Stimulated activated naive CD8-positive, alpha-beta T cell treated with anti-CD3 and anti-CD28 coated beads, Interleukin-15, Interleukin-2, amounts not matched to agents 100 ng/mL and 50 ng/mL, for 24 hours (primary cell): ENCODE measurements at regions not wholly inside any gene's neighbourhood (a gene's known extent, or its start where the extent isn't known, plus 50 kb on each side); places are given as distances from the start of the nearest gene placed in this dataset.
"Not testable (repeated sequence)": the region's sequence is repeated elsewhere in the genome, so short reads cannot be mapped to it uniquely, and the experiment has no call there.

ENCODE experiments used
- H3K27ac Mint-ChIP-seq: one replicate; pipeline ENCODE4 v1.8.0; 2021; ENCODE audit warnings: mild to moderate bottlenecking, mixed read lengths
- H3K27me3 Mint-ChIP-seq: one replicate; pipeline ENCODE4 v1.8.0; 2021; ENCODE audit warnings: mixed read lengths
- H3K36me3 Mint-ChIP-seq: one replicate; pipeline ENCODE4 v1.8.0; 2021; ENCODE audit warnings: low read depth, mixed read lengths
- H3K4me1 Mint-ChIP-seq: one replicate; pipeline ENCODE4 v1.8.0; 2021; ENCODE audit warnings: low read depth, mixed read lengths
- H3K4me3 Mint-ChIP-seq: one replicate; pipeline ENCODE4 v1.8.0; 2021; ENCODE audit warnings: mild to moderate bottlenecking, mixed read lengths
- H3K9me3 Mint-ChIP-seq: one replicate; pipeline ENCODE4 v1.8.0; 2021; ENCODE audit warnings: mixed read lengths

DNA sequence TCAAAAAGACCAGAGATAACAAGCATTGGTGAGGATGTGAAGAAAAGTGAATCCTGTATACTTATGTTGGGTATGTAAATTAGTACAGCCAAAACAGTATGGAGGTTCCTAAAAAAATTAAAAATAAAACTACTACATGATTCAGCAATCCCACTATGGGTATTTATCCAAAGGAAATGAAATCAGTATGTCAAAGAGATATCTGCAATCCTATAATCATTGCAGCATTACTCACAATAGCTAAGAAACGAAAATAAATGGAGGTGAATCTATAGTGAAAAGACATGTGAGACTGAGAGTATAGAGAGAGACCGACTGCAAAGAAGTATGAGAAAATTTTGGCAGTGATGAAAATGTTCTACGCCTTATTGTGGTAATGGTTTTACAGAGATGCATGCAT, 139.2 kb upstream of the TMEM168 start:
- H3K27me3 Mint-ChIP-seq, result no peaks in the 10 kb centered on the region
- H3K4me1 Mint-ChIP-seq, result peaks cover 28% of the 10 kb centered on the region
- H3K9me3 Mint-ChIP-seq, result no peaks in the 10 kb centered on the region
- H3K4me3 Mint-ChIP-seq, result no peak overlapping the region
- peaks cover 10% of the 10 kb centered on the region for H3K36me3 Mint-ChIP-seq
- H3K27ac Mint-ChIP-seq, result no peak overlapping the region

DNA sequence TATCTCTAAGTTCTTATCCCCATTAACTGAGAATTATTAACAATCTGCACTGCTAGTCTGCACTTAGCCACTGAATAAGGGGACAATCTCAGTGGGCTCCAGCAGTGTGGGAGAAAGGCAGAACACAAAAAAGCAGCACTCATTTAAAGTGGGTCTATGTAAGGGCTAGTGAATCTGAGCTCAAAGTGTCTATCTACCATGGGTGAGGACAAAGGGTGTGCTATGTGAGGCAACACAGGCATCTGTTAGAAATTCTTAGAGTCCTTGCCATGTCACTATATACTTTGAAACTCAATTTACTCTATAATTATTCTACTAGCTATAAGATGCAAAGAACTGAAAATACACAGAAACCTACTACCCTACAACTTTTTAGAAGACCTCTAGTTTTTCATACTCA, 135.8 kb upstream of the TMEM168 start:
- H3K36me3 Mint-ChIP-seq, result peaks cover 5% of the 10 kb centered on the region
- peaks cover 11% of the 10 kb centered on the region for H3K4me1 Mint-ChIP-seq
- H3K27ac Mint-ChIP-seq, result no peak overlapping the region
- H3K4me3 Mint-ChIP-seq, result no peak overlapping the region
- H3K9me3 Mint-ChIP-seq, result no peaks in the 10 kb centered on the region
- no peaks in the 10 kb centered on the region for H3K27me3 Mint-ChIP-seq

DNA sequence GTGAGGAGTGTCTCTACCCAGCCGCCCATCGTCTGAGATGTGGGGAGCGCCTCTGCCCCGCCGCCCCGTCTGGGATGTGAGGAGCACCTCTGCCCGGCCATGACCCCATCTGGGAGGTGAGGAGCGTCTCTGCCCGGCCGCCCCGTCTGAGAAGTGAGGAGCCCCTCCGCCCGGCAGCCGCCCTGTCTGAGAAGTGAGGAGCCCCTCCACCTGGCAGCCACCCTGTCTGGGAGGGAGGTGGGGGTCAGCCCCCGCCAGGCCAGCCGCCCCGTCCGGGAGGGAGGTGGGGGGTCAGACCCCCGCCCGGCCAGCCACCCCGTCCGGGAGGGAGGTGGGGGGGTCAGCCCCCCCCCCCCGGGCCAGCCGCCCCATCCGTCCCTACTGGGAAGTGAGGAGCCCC, 132.4 kb upstream of the TMEM168 start:
- not testable (repeated sequence) for H3K4me3 Mint-ChIP-seq, H3K4me1 Mint-ChIP-seq, H3K9me3 Mint-ChIP-seq, H3K27me3 Mint-ChIP-seq, H3K36me3 Mint-ChIP-seq, H3K27ac Mint-ChIP-seq

DNA sequence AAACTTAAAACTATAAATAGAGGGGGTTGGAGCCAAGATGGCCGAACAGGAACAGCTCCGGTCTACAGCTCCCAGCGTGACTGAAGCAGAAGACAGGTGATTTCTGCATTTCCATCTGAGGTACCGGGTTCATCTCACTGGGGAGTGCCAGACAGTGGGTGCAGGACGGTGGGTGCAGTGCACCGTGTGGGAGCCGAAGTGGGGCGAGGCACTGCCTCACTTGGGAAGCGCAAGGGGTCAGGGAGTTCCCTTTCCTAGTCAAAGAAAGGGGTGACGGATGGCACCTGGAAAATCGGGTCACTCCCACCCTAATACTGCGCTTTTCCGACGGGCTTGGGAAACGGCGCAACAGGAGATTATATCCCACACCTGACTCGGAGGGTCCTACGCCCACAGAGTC, 126.2 kb upstream of the TMEM168 start:
- H3K36me3 Mint-ChIP-seq, result peaks cover 31% of the 10 kb centered on the region
- H3K9me3 Mint-ChIP-seq, H3K4me3 Mint-ChIP-seq, H3K4me1 Mint-ChIP-seq, H3K27me3 Mint-ChIP-seq, H3K27ac Mint-ChIP-seq: not testable (repeated sequence)

DNA sequence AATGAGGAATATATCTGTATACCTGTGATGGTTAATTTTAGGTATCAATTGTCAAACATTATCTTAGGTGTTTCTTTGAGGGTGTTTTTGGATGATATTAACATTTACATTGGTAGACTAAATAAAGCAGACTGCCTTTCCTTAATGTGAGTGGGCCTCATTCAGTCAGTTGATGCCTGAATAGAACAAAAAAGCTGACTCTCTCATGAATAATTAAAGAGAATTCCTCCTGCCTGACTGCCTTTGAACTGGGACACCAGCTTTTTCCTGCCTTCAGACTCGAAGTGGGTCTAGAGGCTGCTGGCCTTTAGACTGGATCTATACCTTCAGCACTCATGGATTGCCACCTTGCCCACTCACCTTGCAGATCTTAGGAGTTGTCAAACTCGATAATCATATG, 117.9 kb upstream of the TMEM168 start:
- peaks cover 65% of the 10 kb centered on the region for H3K36me3 Mint-ChIP-seq
- no peak overlapping the region for H3K27ac Mint-ChIP-seq
- no peaks in the 10 kb centered on the region for H3K4me1 Mint-ChIP-seq
- H3K9me3 Mint-ChIP-seq, result peaks cover 20% of the 10 kb centered on the region
- H3K4me3 Mint-ChIP-seq, result no peak overlapping the region
- H3K27me3 Mint-ChIP-seq, result no peaks in the 10 kb centered on the region

DNA sequence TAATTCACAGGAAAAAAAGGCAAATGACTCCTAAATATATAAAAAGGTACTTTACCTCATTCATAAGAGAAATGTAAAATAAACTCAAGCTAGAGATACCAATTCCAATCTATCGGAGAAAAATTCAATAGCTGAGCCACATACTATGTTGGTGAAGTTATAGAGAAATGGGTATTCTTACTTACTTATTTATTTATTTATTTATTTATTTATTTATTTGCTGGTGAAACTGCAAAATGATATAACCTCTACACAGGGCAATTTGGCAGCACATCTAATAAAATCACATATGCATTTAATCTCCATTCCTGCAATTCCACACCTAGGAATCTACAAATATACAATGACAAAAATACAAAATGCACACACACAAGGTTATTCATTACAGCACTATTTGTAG, 117.5 kb upstream of the TMEM168 start:
- H3K36me3 Mint-ChIP-seq, result peaks cover 61% of the 10 kb centered on the region
- no peaks in the 10 kb centered on the region for H3K27me3 Mint-ChIP-seq
- H3K4me3 Mint-ChIP-seq, result no peak overlapping the region
- no peak overlapping the region for H3K27ac Mint-ChIP-seq
- peaks cover 18% of the 10 kb centered on the region for H3K9me3 Mint-ChIP-seq
- H3K4me1 Mint-ChIP-seq, result no peaks in the 10 kb centered on the region

DNA sequence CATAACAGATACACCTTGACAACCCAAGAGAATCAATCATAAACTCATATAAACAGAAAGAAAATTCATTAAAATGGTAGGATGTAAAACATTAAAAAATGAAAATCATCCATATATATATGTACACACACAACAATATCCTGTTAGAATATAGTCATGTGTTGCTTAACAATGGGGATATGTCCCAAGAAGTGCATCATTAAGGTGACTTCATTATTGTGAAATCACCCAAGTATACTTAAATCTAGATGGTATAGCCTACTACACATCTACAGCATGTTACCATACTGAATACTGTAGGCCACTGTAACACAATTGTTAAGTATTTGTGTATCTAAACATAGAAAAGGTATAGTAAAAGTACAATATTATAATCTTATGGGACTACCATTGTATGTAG, 115.8 kb upstream of the TMEM168 start:
- H3K4me3 Mint-ChIP-seq, result no peak overlapping the region
- no peak overlapping the region for H3K27ac Mint-ChIP-seq
- H3K36me3 Mint-ChIP-seq, result peaks cover 49% of the 10 kb centered on the region
- no peaks in the 10 kb centered on the region for H3K27me3 Mint-ChIP-seq
- no peaks in the 10 kb centered on the region for H3K4me1 Mint-ChIP-seq
- H3K9me3 Mint-ChIP-seq, result peaks cover 13% of the 10 kb centered on the region

DNA sequence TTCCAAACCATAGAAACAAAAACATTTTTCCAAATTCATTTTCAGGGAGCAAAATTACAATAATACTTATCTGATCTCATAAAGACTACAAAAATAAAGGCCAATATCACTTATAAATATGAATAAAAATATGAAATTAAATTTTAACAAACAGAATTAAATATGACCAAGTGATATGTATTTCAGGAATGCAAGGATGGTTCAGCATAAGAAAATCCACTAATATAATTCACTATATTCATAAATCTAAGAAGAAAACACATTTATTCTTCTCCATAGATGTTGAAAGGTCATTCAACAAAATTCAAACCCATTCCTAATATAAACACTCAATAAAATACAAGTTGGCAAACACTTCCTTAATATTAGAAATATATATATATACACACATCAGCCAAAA, 115.2 kb upstream of the TMEM168 start:
- Mint-ChIP-seq H3K27me3 (no peaks in the 10 kb centered on the region), H3K4me3 (no peak overlapping the region), H3K4me1 (no peaks in the 10 kb centered on the region), H3K36me3 (peaks cover 48% of the 10 kb centered on the region), H3K27ac (no peak overlapping the region), H3K9me3 (peaks cover 13% of the 10 kb centered on the region)

DNA sequence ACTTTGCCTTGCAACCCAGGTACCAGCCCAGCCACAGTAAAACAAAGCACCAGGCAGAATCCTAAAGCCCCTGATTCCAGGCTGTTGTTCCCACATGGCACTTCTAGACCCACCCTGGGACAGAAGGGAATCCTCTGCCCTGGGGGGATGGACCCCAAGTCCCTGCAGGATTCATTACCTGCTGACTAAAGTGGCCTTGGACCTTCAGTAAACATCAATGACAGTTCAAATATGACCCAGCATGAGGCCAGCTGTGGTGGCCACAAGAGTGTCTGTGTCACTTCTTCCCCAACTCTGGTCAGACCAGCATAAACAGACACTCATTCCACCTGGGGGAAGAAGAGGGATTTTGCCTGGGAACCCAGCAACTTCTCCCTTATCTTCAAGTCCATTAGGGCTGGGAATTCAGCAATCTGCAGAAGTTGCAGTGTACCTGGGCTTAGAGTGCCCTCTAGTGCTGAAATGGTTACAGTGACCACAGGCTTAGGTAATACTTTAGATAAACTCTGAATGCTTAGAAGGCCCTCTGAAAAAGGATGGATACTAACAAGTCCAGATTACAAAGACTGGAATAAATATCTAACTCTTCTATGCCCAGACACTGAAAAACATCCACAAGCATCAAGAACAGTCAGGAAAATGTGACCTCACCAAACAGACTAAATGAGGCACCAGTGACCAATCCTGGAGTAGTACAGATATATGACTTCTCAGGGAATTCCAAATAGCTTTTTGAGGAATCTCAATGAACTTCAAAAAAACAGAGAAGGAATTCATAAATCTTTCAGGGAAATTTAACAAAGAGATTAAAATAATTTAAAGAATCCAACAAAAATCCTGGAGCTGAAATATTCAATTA, 108.5 kb upstream of the TMEM168 start:
- Mint-ChIP-seq H3K27ac (no peak overlapping the region), H3K4me3 (no peak overlapping the region), H3K9me3 (no peaks in the 10 kb centered on the region), H3K4me1 (no peaks in the 10 kb centered on the region), H3K27me3 (no peaks in the 10 kb centered on the region), H3K36me3 (peaks cover 25% of the 10 kb centered on the region)

DNA sequence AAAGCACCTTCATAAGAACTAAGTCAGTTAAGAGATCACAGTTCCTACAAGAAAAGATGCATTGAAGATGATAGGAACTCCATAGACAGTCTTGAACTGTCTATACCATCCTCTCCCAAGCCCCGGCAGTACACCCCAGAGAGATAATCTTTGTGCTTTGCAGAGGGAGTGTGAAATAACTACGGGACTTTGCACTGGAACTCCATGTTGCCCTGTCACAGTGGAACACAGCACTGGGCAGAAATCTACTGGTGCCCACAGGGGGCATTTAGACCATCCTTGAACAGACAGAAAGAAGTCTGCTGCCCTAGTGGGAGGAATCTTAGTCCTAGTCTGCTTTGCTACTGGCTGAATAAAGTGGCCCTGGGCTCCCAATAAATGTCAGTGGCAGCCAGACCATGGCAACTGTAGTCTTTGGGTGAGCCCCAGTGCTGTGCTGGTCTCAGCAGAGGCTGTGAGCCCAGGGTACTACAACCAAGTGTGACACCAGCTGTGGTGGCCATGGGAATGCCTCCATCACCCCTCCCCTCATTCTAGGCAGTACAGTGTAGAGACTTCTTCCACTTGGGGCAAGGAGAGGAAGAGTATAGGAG, 107.7 kb upstream of the TMEM168 start:
- Mint-ChIP-seq H3K27ac (no peak overlapping the region), H3K4me3 (no peak overlapping the region), H3K9me3 (no peaks in the 10 kb centered on the region), H3K4me1 (no peaks in the 10 kb centered on the region), H3K36me3 (peaks cover 32% of the 10 kb centered on the region), H3K27me3 (no peaks in the 10 kb centered on the region)

DNA sequence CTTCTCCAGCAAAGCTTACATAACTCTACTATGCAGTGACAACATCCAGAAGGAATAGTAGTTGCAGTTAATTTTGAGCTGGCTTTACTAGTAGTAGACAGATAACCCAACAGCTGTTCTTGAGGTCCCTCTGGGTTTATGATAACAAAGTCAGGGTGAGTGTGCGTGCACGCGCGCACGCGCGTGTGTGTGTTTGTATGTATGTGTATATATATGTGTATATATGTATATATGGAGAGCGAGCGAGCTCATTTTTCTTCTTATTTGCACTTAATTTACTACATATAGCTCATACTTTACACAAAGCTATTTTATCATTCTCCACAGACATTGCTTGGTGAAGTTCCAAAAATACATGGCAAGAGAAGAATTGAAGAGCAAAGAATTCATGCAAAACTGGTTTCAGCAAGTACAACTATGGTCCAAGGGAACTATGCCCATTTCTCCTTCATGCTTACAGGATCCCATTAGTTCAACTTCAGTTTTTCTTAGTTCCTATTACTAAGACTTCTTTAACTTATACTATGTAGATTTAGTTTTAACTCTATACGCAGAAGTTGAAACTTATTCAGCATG, 105.9 kb upstream of the TMEM168 start:
- no peak overlapping the region for H3K4me3 Mint-ChIP-seq
- H3K27ac Mint-ChIP-seq, result no peak overlapping the region
- no peaks in the 10 kb centered on the region for H3K4me1 Mint-ChIP-seq
- no peaks in the 10 kb centered on the region for H3K9me3 Mint-ChIP-seq
- peaks cover 36% of the 10 kb centered on the region for H3K36me3 Mint-ChIP-seq
- H3K27me3 Mint-ChIP-seq, result no peaks in the 10 kb centered on the region

DNA sequence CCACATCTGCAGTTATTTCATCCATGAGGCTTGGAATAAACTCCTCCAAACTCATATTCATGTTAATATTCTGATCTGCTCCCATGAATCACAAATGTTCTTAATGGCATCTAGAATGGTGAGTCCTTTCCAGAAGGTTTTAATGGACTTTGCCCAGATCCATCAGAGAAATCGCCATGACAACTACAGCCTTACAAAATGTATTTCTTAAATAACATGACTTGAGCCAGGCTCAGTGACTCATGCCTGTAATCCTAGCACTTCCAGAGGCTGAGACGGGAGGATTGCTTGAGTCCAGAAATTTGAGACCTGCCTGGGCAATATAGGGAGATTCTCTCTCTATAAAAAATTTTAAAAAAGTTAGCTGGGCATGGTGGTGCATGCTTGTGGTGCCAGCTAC, 102.1 kb upstream of the TMEM168 start:
- H3K27ac Mint-ChIP-seq, result no peak overlapping the region
- H3K27me3 Mint-ChIP-seq, result no peaks in the 10 kb centered on the region
- no peaks in the 10 kb centered on the region for H3K4me1 Mint-ChIP-seq
- H3K4me3 Mint-ChIP-seq, result no peak overlapping the region
- H3K36me3 Mint-ChIP-seq, result peaks cover 39% of the 10 kb centered on the region
- H3K9me3 Mint-ChIP-seq, result no peaks in the 10 kb centered on the region

DNA sequence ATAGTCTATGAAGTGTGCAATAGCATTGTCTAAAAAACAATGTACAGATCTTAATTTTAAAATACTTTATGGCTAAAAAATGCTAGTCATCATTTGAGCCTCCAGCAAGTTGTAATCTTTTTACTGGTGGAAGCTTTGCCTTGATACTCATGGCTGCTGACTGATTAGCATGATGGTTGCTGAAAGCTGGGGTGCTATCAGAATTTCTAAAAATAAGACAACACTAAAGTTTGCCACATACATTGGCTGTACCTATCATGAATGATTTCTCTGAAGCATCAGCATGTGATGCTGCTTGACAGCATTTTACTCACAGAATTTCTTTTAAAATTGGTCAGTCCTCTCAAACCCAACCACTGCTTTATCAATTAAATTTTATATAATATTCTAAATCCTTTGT, 101.5 kb upstream of the TMEM168 start:
- Mint-ChIP-seq H3K4me3 (no peak overlapping the region), H3K36me3 (peaks cover 41% of the 10 kb centered on the region), H3K27me3 (no peaks in the 10 kb centered on the region), H3K9me3 (no peaks in the 10 kb centered on the region), H3K27ac (no peak overlapping the region), H3K4me1 (no peaks in the 10 kb centered on the region)

DNA sequence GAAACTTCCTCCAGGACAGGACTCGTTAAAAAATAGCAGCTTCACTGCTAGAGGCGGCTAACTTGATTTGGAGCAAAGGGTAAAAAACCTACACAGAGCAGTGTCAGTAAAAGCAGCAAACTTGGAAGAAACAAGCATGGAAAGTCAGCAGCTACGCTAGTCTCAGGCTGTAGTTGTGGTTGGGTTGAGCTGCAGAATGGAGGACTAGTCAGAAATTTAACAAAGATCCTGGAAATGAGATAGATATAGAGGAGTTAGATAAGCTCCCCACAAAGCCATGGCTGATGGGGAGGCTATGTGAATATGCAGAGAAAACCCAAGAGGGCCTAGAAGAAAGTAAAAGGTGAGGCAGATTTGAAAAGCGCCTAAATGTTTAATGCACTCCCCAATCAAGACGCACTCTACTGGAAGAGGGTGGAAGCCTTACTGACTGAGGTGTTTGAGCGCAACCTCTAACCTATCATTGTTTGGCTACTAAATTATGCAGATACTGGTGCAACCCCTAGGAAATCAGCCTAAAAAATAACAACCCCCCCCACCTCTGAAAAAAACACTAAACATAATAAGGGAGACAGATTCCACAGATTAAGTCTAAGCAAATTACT, 99.7 kb upstream of the TMEM168 start:
- Mint-ChIP-seq H3K4me3 (no peak overlapping the region), H3K36me3 (peaks cover 53% of the 10 kb centered on the region), H3K9me3 (peaks cover 5% of the 10 kb centered on the region), H3K27me3 (no peaks in the 10 kb centered on the region), H3K27ac (no peak overlapping the region), H3K4me1 (no peaks in the 10 kb centered on the region)

DNA sequence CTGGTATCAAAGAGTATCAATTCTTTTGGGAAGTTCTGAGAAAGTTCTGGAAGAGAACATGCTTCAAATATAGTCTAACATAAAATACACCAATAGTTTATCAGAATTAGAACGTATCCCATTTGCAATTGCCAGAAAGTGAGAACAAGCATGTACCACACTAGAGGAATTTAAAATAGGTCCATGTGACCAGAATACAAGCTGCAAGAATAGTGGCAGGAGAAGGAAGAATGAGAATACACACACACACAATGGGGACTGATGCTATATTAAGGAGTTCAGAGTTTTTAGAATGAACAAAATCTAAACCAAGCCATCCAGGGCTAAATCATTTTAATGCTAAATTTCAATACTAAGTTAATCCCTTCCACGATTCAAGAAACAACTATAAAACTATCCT, 99.1 kb upstream of the TMEM168 start:
- Mint-ChIP-seq H3K4me1 (no peaks in the 10 kb centered on the region), H3K36me3 (peaks cover 50% of the 10 kb centered on the region), H3K9me3 (peaks cover 5% of the 10 kb centered on the region), H3K4me3 (no peak overlapping the region), H3K27ac (no peak overlapping the region), H3K27me3 (no peaks in the 10 kb centered on the region)
